Retinal pigment epithelial cell (primary cell): ENCODE measurements at regions not wholly inside any gene's neighbourhood (a gene's known extent, or its start where the extent isn't known, plus 50 kb on each side); places are given as distances from the start of the nearest gene placed in this dataset.
"Not testable (repeated sequence)": the region's sequence is repeated elsewhere in the genome, so short reads cannot be mapped to it uniquely, and the experiment has no call there.

Experiments used
- DNase-seq: peaks from one replicate; pipeline ENCODE4 v3.0.0-alpha.2; 2010; ENCODE audit warnings: low read depth
- H3K4me3 ChIP-seq: 2 replicates; pipeline ENCODE4 v1.5.1; 2011; ENCODE audit warnings: mild to moderate bottlenecking, low read length, control low read depth, moderate library complexity
- TF ChIP-seq, protein P1 (sequence below): conservative IDR thresholded peaks from 2 replicates; pipeline ENCODE4 v1.5.1; 2011; ENCODE audit warnings: low read depth, low read length, control low read depth, inconsistent platforms

DNA sequence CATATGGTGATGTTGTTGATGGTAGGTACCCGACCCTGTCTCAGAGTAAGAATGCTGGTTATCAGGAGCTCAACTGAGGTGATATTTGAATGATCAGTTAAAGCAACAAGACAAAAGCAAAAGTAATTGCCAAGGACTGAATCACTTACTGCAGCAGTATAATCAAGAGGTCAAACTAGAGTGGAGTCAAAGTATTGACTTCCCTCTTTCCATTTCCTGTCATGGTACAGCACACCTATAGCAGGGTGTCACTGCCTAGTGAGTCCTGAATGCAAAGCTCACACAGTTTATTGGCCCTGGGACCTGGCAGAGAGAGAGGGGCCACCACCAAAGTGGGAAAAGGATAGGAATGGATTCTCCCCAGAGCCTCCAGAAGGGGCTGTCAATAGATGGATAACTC lies 886.1 kb upstream of the SORCS1 start:
- TF ChIP-seq, protein P1, sequence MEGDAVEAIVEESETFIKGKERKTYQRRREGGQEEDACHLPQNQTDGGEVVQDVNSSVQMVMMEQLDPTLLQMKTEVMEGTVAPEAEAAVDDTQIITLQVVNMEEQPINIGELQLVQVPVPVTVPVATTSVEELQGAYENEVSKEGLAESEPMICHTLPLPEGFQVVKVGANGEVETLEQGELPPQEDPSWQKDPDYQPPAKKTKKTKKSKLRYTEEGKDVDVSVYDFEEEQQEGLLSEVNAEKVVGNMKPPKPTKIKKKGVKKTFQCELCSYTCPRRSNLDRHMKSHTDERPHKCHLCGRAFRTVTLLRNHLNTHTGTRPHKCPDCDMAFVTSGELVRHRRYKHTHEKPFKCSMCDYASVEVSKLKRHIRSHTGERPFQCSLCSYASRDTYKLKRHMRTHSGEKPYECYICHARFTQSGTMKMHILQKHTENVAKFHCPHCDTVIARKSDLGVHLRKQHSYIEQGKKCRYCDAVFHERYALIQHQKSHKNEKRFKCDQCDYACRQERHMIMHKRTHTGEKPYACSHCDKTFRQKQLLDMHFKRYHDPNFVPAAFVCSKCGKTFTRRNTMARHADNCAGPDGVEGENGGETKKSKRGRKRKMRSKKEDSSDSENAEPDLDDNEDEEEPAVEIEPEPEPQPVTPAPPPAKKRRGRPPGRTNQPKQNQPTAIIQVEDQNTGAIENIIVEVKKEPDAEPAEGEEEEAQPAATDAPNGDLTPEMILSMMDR = no peak
- no peak for DNase-seq
- no peak overlapping the region for H3K4me3 ChIP-seq

- DNase-seq = no peak
- no peak overlapping the region for H3K4me3 ChIP-seq
- TF ChIP-seq, protein P1 = no peak
Observed at GRCh38 chr10:108049668-108050067, 885.2 kb upstream of the SORCS1 start.

GRCh38 chr10:108048898-108049297 lies 884.4 kb upstream of the SORCS1 start:
- TF ChIP-seq, protein P1 = no peak
- no peak for DNase-seq
- no peak overlapping the region for H3K4me3 ChIP-seq

- no peak for DNase-seq
- no peak overlapping the region for H3K4me3 ChIP-seq
- TF ChIP-seq, protein P1 = no peak
Observed at GRCh38 chr10:108039821-108040584, 875.5 kb upstream of the SORCS1 start.

GRCh38 chr10:108037061-108037460 lies 872.6 kb upstream of the SORCS1 start:
- no peak overlapping the region for H3K4me3 ChIP-seq
- DNase-seq = no peak
- TF ChIP-seq, protein P1 = no peak

DNA sequence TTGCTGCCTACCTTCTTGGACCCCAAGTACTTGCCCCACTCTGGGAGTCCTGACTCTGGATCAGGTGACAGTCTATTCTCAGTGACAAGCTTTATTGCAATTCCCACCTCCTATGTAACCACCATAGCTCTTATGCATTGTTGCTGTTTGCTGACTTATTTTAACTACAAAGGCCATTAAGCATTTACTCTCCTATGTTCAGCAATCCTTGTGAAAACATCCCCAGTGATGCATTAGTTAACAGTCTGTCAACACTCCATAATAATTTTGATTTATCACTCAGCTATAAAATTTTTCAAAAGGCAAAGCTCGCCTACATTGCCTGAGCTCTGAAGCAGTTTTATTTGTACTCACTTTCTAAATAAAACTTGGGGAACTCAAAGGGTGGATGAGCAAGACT lies 871.8 kb upstream of the SORCS1 start:
- no peak overlapping the region for H3K4me3 ChIP-seq
- no peak for DNase-seq
- TF ChIP-seq, protein P1 = no peak

DNA sequence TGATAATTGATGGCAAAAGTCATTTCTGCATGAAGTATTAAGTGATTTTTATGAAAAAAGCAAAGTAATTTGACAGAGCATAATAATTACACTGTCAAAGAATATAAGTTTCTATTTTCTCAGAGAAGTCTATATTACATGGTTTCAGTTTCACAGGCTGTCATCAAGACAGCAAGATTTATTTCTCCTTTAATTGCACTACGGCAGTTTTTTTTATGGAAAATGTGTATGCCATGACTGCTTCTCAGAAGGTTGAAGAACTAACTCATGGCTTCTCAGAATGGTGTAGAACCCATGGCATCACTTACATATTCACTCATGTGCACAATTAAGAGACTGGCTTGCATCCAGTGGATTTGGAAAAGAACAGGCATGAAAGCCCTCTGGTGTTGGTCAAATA lies 870.3 kb upstream of the SORCS1 start:
- TF ChIP-seq, protein P1 = no peak
- no peak overlapping the region for H3K4me3 ChIP-seq
- no peak for DNase-seq

GRCh38 chr10:108033518-108033917 lies 869.0 kb upstream of the SORCS1 start:
- not testable (repeated sequence) for DNase-seq, H3K4me3 ChIP-seq
